ENCODE measurements at regions not wholly inside any gene's neighbourhood (a gene's known extent, or its start where the extent isn't known, plus 50 kb on each side); places are given as distances from the start of the nearest gene placed in this dataset.

DNA sequence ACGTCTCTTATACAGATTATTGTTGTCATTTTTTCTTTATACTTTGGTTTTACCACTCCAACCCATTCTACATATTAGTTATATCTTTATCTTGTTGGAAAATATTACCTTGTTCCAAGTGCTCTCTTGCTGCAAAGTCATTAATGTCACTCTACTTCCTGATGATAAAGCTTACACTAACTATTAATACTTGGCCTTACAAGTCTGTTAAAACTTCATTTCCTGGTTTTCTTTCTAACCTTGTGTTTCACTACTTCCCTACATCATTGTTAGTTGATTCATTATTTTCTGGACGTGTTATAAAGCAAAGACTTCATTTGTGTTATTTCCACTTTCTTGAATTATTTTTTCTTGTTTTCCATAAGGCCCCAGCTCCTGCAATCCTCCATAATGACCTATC, 382.6 kb upstream of the CDH20 start:
- POLR2A ChIA-PET (ENCODE audit: low non-redundant PET) = no interaction called here
- CTCF ChIA-PET = no interaction called here
- DNase-seq (ENCODE audit: low spot score) = no peak
- no peak overlapping the region for H3K27ac ChIP-seq
- TF ChIP-seq, protein P1, sequence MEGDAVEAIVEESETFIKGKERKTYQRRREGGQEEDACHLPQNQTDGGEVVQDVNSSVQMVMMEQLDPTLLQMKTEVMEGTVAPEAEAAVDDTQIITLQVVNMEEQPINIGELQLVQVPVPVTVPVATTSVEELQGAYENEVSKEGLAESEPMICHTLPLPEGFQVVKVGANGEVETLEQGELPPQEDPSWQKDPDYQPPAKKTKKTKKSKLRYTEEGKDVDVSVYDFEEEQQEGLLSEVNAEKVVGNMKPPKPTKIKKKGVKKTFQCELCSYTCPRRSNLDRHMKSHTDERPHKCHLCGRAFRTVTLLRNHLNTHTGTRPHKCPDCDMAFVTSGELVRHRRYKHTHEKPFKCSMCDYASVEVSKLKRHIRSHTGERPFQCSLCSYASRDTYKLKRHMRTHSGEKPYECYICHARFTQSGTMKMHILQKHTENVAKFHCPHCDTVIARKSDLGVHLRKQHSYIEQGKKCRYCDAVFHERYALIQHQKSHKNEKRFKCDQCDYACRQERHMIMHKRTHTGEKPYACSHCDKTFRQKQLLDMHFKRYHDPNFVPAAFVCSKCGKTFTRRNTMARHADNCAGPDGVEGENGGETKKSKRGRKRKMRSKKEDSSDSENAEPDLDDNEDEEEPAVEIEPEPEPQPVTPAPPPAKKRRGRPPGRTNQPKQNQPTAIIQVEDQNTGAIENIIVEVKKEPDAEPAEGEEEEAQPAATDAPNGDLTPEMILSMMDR (conservative IDR thresholded peaks at IDR 0.05; ENCODE audit: low read depth) = no peak

DNA sequence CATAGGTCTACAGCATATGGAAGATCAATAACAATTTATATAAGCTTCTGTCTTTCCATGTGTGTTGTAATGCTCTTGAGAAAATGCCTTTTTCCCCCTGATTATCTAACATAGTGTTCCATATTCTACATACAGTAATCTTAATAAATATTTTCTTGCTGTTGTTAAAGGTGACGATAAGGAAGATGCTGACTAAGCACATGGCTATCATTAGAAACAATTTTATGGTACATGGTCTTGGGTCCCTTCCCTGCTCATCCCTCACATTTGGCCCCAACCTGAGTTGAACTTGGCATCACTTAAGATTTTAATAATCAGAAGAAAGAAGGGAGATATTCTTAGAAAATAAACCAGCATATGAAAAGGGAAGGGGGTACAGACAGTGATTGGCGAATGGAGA, 382.1 kb upstream of the CDH20 start:
- DNase-seq (ENCODE audit: low spot score) = no peak
- CTCF ChIA-PET = no interaction called here
- no peak overlapping the region for H3K27ac ChIP-seq
- TF ChIP-seq, protein P1 (conservative IDR thresholded peaks at IDR 0.05; ENCODE audit: low read depth) = no peak
- POLR2A ChIA-PET (ENCODE audit: low non-redundant PET) = no interaction called here

DNA sequence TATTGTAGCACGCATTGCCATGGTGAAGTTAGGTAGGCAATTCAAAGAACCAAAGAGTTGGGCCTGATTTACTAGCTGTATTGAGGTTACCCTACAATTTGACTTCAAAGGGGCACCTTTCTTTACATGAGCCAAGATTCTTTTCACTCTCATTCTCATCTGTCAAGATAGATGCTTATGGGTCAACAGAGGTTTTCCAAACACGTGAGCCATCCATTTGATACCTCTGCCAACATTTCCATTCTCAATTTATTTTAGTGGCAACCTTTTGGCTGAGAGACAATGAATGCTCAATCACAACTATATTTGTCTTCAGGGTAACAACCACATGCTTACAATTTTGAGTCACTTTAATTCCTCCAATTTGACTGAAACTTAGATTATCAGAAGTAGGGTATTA, 370.6 kb upstream of the CDH20 start:
- TF ChIP-seq, protein P1 (conservative IDR thresholded peaks at IDR 0.05; ENCODE audit: low read depth) = no peak
- H3K27ac ChIP-seq = no peak overlapping the region
- no peak for DNase-seq (ENCODE audit: low spot score)
- ChIA-PET CTCF (no interaction called here), POLR2A (ENCODE audit: low non-redundant PET) (no interaction called here)

DNA sequence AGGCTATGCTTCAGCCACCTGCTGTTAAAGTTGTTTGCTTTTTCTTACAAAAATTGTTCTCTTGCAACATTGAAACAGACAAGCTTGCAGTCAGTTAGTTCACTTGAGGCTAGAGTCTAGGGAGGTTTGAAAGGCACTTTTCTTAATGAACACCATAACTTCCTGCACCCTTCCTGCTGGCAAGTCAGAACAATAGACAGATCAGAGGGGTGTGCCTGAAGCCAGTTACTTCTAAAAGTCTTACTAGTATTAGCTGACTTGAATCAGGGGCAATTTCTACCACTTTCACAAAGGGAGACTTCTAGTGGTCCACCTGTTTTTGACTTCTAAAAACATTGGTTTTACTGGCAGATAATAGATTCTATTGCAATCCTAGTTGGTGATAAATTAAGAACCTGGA, 367.4 kb upstream of the CDH20 start:
- POLR2A ChIA-PET (ENCODE audit: low non-redundant PET) = no interaction called here
- H3K27ac ChIP-seq = no peak overlapping the region
- CTCF ChIA-PET = no interaction called here
- TF ChIP-seq, protein P1 (conservative IDR thresholded peaks at IDR 0.05; ENCODE audit: low read depth) = no peak
- DNase-seq (ENCODE audit: low spot score) = no peak

DNA sequence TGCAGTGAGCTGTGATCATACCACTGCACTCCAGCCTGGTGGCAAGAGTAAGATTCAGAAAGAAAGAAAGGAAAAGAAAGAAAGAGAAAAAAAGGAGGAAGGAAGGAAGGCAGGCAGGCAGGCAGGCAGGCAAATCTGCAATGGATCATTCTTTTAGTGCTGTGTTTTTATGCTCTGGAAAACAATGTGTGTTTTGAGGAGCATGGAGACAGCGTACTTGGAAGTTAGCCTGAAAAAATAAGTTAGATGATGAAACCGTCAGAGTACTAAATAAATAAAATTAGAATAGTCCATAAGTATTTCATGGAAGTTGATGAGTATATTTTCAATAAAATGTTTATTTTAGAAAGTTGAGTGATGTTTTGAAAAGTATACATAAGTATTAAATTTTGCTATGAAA, 366.4 kb upstream of the CDH20 start:
- TF ChIP-seq, protein P1 (conservative IDR thresholded peaks at IDR 0.05; ENCODE audit: low read depth) = no peak
- no peak for DNase-seq (ENCODE audit: low spot score)
- CTCF ChIA-PET = no interaction called here
- POLR2A ChIA-PET (ENCODE audit: low non-redundant PET) = no interaction called here
- H3K27ac ChIP-seq = no peak overlapping the region

DNA sequence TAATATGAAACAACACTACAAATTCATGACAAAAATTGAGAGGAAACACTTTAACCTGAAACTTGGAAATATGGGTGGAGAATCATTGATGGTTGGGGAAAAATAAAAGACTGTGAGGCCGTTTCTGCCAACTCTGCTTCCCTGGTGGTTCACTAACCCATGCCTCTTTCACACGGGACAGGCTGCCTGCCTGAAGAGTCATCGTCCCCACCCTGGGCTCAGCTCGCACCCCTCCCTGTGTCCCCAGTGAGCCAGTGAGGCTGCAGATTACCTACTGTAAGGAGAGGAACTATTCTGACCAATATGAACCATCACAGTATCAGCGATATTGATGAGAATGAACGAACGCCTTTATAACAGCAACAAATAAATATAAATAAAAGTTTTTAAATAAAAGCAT, 357.8 kb upstream of the CDH20 start:
- ChIA-PET CTCF (no interaction called here), POLR2A (ENCODE audit: low non-redundant PET) (no interaction called here)
- no peak for DNase-seq (ENCODE audit: low spot score)
- H3K27ac ChIP-seq = no peak overlapping the region
- TF ChIP-seq, protein P1 (conservative IDR thresholded peaks at IDR 0.05; ENCODE audit: low read depth) = no peak

DNA sequence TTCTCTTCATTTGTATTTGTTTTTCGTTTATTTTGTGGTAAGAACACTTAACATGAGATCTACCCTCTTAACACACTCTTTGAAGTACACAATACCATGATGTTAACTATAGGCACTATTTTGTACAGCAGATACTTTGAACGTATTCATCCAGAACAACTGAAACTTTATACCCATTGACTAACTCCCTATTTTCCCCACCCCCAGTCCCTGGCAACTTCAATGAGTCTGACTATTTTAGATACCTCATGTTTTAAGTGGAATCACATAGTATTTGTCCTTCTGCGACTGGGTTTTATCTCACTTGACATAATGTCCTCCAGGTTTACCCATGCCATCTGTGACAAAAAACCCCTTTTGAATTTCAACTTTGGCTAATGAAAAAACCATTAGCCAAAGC, 356.3 kb upstream of the CDH20 start:
- TF ChIP-seq, protein P1 (conservative IDR thresholded peaks at IDR 0.05; ENCODE audit: low read depth) = no peak
- ChIA-PET POLR2A (ENCODE audit: low non-redundant PET) (no interaction called here), CTCF (no interaction called here)
- no peak for DNase-seq (ENCODE audit: low spot score)
- no peak overlapping the region for H3K27ac ChIP-seq

All from RWPE1 (cell line).